Tibial artery (tissue), 4 donors: ENCODE measurements at regions not wholly inside any gene's neighbourhood (a gene's known extent, or its start where the extent isn't known, plus 50 kb on each side); places are given as distances from the start of the nearest gene placed in this dataset.

Experiments
- DNase-seq, 2 donors: peaks; one replicate each; pipeline ENCODE4 v3.0.0-alpha.2; 2019
- H3K27ac ChIP-seq, 2 donors: fragments of 200-600 bp; sonication (generic) in 1 of 2; 1 replicate in 1 of 2; 2 replicates in 1 of 2; pipeline ENCODE4 v1.5.1; 2018 to 2019; ENCODE audit warnings: mild to moderate bottlenecking in 1 of 2
- H3K27me3 ChIP-seq, 2 donors: fragments of 200-600 bp; sonication (generic) in 1 of 2; one replicate each; pipeline versions ENCODE4 v1.5.1 to v1.6.0; 2016 to 2019
- H3K36me3 ChIP-seq, 3 donors: fragments of 200-600 bp; sonication (generic) in 2 of 3; one replicate each; pipeline ENCODE4 v1.5.1; 2016 to 2019; ENCODE audit warnings: mild to moderate bottlenecking in 2 of 3
- H3K4me1 ChIP-seq, 4 donors: fragments of 200-600 bp; sonication (generic) in 2 of 4; 1 replicate in 3 of 4; 2 replicates in 1 of 4; pipeline ENCODE4 v1.5.1; 2016 to 2019
- H3K4me3 ChIP-seq, 2 donors: fragments of 200-600 bp; sonication (generic) in 1 of 2; 1 replicate in 1 of 2; 2 replicates in 1 of 2; pipeline ENCODE4 v1.5.1; 2018 to 2019; ENCODE audit warnings: mild to moderate bottlenecking in 2 of 2
- H3K9me3 ChIP-seq, 3 donors: fragments of 200-600 bp; sonication (generic) in 1 of 3; one replicate each; pipeline ENCODE4 v1.5.1; 2016 to 2019
- CTCF ChIP-seq, 2 experiments: fragments of 200-600 bp in 1 of 2; fragments of 450-650 bp in 1 of 2; IDR thresholded peaks; one replicate each; pipeline ENCODE4 v1.5.1; 2017 to 2019; ENCODE audit warnings: antibody characterized with exemption in 2 of 2, mild to moderate bottlenecking in 1 of 2, moderate library complexity in 1 of 2
- intact Hi-C: fragments of 100-400 bp; cut with DNase I; formaldehyde crosslinking; loops from one replicate; pipeline ENCODE4 v1.15.0; 2023; ENCODE audit warnings: low total_unique reads

GRCh38 chr5:174829511-174829864 lies 105.1 kb downstream of the MSX2 start:
- no peaks in the 10 kb centered on the region for H3K36me3 ChIP-seq
- TF ChIP-seq CTCF (IDR thresholded peaks at IDR 0.05) = no peak
- intact Hi-C loops = no loop called here
- no peak overlapping the region for H3K4me3 ChIP-seq
- no peaks in the 10 kb centered on the region for H3K27me3 ChIP-seq
- H3K4me1 ChIP-seq = no peaks in the 10 kb centered on the region
- H3K9me3 ChIP-seq = no peaks in the 10 kb centered on the region
- DNase-seq = no peak
- no peak overlapping the region for H3K27ac ChIP-seq

DNA sequence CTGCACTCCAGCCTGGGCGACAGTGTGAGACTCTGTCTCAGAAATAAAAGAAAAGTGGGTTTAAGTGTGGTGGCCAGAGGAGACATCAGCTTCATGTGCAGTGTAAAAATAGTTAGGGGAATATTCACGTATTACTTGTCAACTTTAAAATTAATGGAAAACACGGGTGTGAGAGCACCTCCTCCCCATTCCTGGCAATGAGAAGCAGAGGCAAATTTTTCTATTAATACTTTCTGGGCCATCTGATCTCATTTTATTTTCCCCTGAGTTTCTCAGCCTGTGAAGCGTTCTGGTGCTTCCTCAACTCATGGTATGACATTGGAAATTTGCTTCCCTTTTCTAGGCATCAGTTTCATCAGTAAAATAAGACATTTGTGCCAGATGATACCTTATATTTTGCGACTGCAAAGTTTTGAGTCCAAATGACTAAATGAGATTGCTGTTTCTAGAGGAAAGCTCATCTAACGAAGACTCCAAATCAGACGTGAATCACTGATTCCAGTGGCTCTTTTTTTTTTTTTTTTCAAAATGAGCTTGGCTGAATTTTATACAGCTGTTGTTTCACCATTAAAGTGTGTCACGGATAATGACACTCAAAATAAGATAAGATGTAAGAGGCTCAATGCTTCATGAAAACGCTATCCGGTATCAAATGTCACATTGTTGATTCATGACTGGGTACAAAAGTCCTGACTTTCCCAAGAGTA lies 104.6 kb downstream of the MSX2 start:
- intact Hi-C loops = no loop called here
- no peak for DNase-seq
- Histone ChIP-seq H3K9me3 (no peaks in the 10 kb centered on the region), H3K27me3 (no peaks in the 10 kb centered on the region), H3K27ac (no peak overlapping the region), H3K36me3 (no peaks in the 10 kb centered on the region), H3K4me3 (no peak overlapping the region), H3K4me1 (no peaks in the 10 kb centered on the region)
- TF ChIP-seq CTCF (IDR thresholded peaks at IDR 0.05) = no peak

DNA sequence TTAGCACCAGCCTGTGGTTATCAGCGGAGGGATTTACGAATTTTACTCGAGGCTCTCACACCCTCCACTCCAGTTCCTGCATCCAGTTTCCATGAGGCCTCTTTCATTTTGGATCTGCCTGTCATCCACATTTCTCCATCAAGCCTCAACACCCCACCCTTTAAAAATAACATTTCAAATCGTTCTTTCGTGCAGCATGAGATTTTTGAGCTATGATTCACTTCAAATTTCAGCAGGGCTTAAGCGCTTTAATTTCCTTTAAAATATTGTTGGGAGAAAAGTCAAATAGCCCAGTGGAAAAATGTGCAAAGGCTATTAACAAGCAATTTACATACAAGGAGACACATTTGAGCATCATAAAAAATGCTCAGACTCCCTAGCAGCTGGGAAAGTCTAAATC lies 103.2 kb downstream of the MSX2 start:
- intact Hi-C loops = no loop called here
- Histone ChIP-seq H3K27me3 (no peaks in the 10 kb centered on the region), H3K4me3 (no peak overlapping the region), H3K4me1 (no peaks in the 10 kb centered on the region), H3K9me3 (no peaks in the 10 kb centered on the region), H3K27ac (no peak overlapping the region), H3K36me3 (no peaks in the 10 kb centered on the region)
- no peak for TF ChIP-seq CTCF (IDR thresholded peaks at IDR 0.05)
- DNase-seq = no peak

GRCh38 chr5:174825587-174825986 lies 101.2 kb downstream of the MSX2 start:
- H3K36me3 ChIP-seq = no peaks in the 10 kb centered on the region
- no peak overlapping the region for H3K4me3 ChIP-seq
- no peak for TF ChIP-seq CTCF (IDR thresholded peaks at IDR 0.05)
- DNase-seq = no peak
- no peak overlapping the region for H3K27ac ChIP-seq
- H3K9me3 ChIP-seq = no peaks in the 10 kb centered on the region
- H3K4me1 ChIP-seq = no peaks in the 10 kb centered on the region
- no peaks in the 10 kb centered on the region for H3K27me3 ChIP-seq
- intact Hi-C loops = no loop called here

DNA sequence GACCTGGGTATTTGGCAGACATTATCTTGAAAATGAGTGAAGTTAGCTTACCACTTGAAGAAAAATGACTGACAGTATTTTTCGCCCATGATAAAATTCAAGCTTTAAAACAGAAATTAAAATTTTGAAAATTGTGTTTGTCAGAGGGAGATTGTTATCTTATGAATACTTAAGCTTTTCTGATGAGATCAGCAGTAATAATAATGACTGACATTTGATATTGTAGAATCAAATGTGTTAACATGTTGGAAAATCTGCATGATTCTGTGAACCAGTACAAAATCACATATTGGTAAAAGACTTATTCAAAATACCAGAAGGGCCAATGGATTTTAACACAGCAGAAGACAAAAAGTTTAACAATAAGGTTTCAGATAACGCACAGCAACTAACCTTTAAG lies 94.0 kb downstream of the MSX2 start:
- intact Hi-C loops = no loop called here

More for the DNA sequence above, 94.0 kb downstream of the MSX2 start:
- Histone ChIP-seq H3K9me3 (peaks cover 0 to 8% (median 0%) of the 10 kb centered on the region in 3 donors), H3K36me3 (no peaks in the 10 kb centered on the region), H3K27me3 (no peaks in the 10 kb centered on the region), H3K4me1 (no peaks in the 10 kb centered on the region), H3K27ac (no peak overlapping the region), H3K4me3 (no peak overlapping the region)
- no peak for DNase-seq
- TF ChIP-seq CTCF (IDR thresholded peaks at IDR 0.05) = no peak
